C4-2B (cell line): ENCODE measurements at regions not wholly inside any gene's neighbourhood (a gene's known extent, or its start where the extent isn't known, plus 50 kb on each side); places are given as distances from the start of the nearest gene placed in this dataset.

Source experiments
- CTCF ChIP-seq: fragments of 450-650 bp; conservative IDR thresholded peaks from 2 replicates; pipeline ENCODE4 v1.5.1; 2017; ENCODE audit warnings: mild to moderate bottlenecking
- ZFX ChIP-seq: fragments of 450-650 bp; IDR thresholded peaks from 2 replicates; pipeline ENCODE4 v1.6.1; 2017

- TF ChIP-seq CTCF = no peak
- no peak for TF ChIP-seq ZFX
These were observed 149.7 kb upstream of the DAAM1 start for GRCh38 chr14:59038746-59039145.
